Gastrocnemius medialis (tissue), 4 donors: ENCODE measurements at regions not wholly inside any gene's neighbourhood (a gene's known extent, or its start where the extent isn't known, plus 50 kb on each side); places are given as distances from the start of the nearest gene placed in this dataset.

Experiments used
- POLR2A ChIP-seq, 2 donors: fragments of 450-650 bp; IDR thresholded peaks; one replicate each; pipeline ENCODE4 v1.6.1; 2017; ENCODE audit warnings: antibody characterized with exemption in 2 of 2, mild to moderate bottlenecking in 2 of 2, moderate library complexity in 2 of 2
- TF ChIP-seq, protein P1 (sequence below), 5 experiments: fragments of 450-650 bp in 3 of 5; fragments of 200-600 bp in 2 of 5; sonication (generic) in 2 of 5; IDR thresholded peaks in 4 of 5; conservative IDR thresholded peaks in 1 of 5; 1 replicate in 4 of 5; 2 replicates in 1 of 5; pipeline ENCODE4 v1.5.1; 2016 to 2019; ENCODE audit warnings: antibody characterized with exemption in 5 of 5, mild to moderate bottlenecking in 3 of 5, moderate library complexity in 3 of 5

DNA sequence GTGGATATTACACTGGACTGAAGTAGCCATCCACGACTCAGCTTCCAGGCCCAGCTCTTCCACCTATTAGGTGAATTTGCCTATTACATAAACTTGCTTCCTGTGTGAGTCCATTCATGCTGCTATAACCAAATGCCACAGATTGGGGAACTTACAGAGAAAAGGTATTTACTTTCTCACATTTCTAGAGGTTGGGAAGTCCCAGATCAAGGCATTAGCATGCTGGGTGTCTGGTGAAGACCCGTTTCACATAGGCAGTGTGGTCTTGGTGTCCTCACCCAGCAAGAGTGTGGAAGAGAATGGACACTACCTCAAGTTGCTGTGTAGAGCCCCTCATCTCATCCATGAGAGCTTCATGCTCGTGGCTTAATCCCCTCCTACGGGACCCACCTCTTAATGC lies 282.6 kb downstream of the IRX1 start:
- TF ChIP-seq POLR2A (IDR thresholded peaks at IDR 0.05), result no peak
- TF ChIP-seq, protein P1, sequence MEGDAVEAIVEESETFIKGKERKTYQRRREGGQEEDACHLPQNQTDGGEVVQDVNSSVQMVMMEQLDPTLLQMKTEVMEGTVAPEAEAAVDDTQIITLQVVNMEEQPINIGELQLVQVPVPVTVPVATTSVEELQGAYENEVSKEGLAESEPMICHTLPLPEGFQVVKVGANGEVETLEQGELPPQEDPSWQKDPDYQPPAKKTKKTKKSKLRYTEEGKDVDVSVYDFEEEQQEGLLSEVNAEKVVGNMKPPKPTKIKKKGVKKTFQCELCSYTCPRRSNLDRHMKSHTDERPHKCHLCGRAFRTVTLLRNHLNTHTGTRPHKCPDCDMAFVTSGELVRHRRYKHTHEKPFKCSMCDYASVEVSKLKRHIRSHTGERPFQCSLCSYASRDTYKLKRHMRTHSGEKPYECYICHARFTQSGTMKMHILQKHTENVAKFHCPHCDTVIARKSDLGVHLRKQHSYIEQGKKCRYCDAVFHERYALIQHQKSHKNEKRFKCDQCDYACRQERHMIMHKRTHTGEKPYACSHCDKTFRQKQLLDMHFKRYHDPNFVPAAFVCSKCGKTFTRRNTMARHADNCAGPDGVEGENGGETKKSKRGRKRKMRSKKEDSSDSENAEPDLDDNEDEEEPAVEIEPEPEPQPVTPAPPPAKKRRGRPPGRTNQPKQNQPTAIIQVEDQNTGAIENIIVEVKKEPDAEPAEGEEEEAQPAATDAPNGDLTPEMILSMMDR (IDR thresholded peaks at IDR 0.05 in 4 of 5, conservative IDR thresholded peaks at IDR 0.05 in 1 of 5), result no peak
